NCI-H1930 (cell line): ENCODE measurements at regions not wholly inside any gene's neighbourhood (a gene's known extent, or its start where the extent isn't known, plus 50 kb on each side); places are given as distances from the start of the nearest gene placed in this dataset.
"Not testable (repeated sequence)": the region's sequence is repeated elsewhere in the genome, so short reads cannot be mapped to it uniquely, and the experiment has no call there.

Experiments used
- DNase-seq, 2 experiments: peaks; one replicate each; lab custom pipeline; 2025; lab: John Stamatoyannopoulos, UW

GRCh38 chr12:84047881-84048280, 864.7 kb downstream of the SLC6A15 start:
- no peak for DNase-seq

- DNase-seq, result no peak
Observed at GRCh38 chr12:84046859-84047258, 865.7 kb downstream of the SLC6A15 start.

DNA sequence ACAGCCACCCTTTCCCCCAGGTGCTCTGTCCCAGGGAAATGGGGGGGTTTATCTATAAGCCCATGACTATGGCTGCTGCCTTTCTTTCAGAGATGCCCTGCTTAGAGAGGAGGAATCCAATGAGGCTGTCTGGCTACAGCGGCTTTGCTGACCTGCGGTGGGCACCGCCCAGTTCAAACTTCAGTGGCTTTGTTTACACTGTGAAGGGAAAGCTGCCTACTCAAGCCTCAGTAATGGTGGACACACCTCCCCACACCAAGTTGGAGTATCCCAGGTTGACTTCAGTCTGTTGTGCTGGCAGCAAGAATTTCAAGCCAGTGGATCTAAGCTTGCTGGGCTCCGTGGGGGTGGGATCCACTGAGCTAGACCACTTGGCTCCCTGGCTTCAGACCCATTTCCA, 869.2 kb downstream of the SLC6A15 start:
- no peak for DNase-seq

DNA sequence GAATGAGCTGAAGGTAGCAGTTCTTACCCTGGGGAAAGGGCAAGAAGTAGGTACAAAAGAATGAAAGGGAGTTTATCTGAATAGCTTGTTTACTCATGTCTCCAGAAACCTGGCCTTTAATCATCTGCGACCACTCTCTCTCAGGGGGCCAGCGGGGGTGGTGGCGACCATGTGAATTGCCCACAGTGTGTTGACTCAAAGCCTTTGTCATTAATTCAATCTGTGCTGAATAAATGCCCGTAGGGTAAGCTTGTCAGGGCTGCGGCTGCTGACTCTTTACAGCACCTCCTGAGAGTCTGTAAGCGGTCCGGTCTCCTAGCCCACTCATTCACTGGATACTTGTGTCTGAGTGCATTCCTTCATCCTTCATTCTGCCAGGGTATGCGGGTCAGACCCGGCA, 874.4 kb downstream of the SLC6A15 start:
- DNase-seq, result no peak

DNA sequence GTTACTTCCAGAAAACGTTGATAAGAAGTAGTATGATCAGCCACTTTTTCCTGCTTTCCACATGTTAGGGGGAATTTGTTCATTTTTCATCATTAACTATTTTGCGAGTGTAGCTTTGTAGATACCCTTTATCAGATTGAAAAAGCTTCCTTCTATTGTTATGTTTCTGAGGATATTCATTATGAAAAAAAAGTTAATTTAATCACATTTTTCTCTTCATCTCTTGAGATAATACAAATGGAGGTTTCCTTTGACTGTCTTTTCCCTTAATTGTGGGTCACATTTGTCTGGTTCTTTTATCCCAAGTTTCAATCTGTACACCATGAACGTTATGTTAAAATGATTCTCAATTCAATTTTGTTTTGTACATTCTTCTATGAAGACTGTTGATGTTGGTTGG, 875.7 kb downstream of the SLC6A15 start:
- DNase-seq, result no peak

- no peak for DNase-seq
Observed at GRCh38 chr12:84035766-84036165, 876.8 kb downstream of the SLC6A15 start.

DNA sequence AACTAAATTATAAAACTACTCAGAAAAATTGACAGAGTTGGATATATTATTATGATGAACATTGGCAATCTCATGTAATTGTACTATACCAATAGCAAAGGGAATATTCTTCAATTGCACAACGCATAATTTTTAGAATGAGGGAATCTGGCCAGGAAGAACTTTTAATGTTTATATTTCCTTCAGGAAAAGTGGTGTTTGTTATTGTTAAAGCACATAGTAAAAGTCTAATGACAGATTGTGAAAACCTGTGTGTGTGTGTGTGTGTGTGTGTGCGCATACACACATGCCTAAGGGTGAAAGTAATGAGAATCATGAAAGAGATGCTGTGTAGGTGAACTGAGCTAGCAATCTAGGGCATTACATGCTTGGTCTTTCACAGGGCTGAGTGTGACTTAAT, 877.7 kb downstream of the SLC6A15 start:
- DNase-seq, result no peak

DNA sequence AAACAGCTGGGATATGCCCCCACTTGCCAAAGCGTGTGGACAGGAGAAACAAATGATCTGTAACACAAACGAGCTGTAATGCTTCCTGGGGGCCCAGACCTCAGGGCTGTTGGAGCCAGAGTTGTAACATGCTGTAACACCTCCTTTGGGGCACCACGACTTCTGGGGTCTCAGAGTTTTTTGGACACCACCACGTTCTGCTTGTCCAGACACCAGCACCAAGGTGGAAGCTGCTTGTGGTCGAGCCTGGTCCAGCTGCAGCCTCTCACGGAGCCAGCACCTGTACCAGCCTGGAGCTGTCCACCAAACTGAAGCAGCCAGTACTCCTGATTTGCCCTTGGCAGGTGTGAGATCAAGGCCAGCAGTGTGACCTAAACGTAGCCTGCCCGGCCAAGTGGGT, 879.4 kb downstream of the SLC6A15 start:
- no peak for DNase-seq

DNA sequence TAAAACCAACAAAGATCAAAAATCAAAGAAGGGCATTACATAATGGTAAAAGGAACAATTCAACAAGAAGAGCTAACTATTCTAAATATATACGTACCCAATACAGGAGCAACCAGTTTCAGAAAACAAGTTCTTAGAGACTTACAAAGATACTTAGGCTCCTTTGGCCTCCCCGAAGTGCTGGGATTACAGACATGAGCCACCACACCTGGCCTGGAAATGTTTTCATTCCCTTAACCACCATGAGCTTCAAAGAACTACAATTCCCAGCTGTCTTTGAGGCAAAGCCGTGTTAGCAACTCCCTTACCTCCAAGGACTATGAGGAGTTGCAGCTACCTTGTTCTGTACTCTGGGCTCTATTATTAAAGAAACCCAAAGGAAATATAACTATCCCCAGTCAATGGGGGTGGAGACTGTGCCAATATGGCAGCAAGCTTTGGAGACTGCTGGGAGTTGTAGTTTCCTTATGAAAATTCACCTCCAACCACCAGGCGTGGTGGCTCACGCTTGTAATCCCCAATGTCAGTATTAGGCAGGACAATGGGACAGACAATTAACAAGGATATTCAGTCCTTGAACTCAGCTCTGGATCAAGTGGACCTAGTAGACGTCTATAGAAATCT, 893.9 kb downstream of the SLC6A15 start:
- not testable (repeated sequence) for DNase-seq

DNA sequence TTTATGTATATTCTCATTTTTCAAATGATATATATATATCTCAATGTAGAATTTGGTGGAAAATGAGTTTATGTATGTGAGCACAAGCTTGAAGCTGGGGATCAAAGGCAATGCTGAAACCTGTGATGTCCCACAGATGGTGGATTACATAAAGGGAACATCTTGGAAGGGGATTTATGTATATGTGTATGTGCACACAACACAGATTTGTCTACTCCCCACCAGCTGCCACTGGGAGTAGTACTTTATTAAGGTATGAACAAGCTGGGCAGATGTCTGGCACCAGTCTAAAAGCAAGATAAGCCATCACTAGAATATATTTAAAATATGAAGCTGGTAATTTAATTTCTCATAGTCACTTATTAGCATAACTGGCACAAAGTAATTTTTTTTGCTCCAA, 895.6 kb downstream of the SLC6A15 start:
- no peak for DNase-seq

DNA sequence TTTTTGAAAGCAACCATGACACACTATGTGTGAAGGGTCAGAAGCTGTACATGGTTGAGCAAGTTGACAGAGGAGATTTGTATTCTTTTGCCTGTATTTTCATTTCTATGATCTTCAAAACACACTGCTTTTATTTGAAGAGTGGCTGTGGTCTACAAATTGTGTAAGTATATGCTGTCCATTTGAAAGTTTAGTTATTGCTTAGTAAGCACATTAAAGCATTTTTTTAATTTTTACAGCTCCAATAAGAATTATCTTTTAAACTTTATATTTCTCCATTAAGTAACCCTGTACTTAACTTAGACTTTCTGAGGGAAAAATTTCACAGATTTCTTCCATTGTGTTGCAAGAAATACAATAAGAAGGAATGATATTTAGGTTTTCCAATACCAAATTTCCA, 915.2 kb downstream of the SLC6A15 start:
- no peak for DNase-seq

DNA sequence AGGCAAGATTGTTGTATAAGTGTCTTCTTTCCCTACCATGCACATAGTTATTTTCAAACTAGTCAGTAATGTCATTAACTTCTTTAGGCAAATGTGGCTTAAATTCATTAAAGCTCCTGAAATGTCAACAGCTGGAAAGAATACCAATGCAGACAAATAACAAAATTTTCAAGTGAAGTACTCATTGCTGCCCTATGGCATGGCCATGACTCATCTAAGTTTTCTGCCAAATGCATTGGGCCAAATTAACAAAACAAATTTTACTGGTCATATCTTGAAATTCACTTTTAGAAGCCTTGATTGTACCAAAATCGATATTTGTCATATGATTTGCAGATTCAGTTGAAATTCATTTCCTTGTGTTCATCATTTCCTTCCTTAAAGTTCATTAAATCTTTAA, 915.9 kb downstream of the SLC6A15 start:
- no peak for DNase-seq

DNA sequence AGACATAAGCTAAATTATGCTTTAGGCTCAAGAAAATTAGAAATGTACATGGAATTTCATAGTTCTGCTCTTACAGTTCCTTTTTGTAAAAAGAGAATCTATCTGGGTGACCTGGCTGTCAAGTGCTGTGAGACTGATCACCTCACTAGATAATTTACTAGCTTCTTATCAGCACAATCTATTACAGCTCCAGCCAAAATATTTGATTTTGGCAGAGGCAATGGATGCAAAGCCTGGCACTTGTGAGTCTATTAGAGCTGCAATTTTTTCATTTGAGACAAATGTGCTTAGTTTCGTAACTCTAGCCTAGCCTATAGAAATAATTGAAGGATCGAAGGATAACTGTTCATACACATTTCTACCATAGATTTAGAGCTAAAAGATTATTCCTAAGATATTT, 927.5 kb downstream of the SLC6A15 start:
- no peak for DNase-seq

DNA sequence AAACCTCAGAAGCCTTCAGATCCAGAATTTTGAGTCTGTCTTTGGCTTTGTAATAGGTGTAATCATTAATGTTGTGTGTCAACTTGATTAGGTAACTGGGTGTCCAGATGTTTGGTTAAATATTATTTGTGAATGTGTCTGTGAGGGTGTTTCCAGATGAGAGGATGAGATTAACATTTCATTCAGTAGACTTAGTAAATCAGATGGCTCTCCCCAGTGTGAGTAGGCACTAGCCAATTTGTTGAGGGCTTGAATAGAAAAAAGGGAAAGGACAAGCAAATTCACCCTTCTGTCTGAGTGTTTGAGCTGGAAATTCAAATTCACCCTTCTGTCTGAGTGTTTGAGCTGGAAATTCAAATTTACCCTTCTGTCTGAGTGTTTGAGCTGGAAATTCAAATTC, 932.2 kb downstream of the SLC6A15 start:
- DNase-seq, result no peak

DNA sequence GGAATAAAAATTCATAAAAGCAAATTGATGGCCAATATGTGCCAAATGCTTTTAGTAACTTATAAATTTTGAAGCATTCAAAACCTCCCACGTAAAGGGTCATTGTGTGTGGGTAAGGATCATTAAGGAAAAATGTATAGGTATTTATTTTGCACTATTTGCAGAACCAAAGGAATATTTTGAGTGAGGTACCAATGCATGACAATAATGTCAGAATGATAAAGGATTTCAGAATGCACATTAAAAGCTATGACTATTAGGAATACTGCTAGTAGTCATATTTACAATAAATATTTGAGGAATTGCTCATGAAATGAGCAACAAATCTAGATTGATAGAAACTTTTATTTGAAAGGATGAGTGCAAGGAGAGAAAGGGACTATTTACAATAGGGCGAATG, 932.8 kb downstream of the SLC6A15 start:
- DNase-seq, result no peak

- no peak for DNase-seq
Observed at GRCh38 chr12:83971781-83972180, 940.8 kb downstream of the SLC6A15 start.

DNA sequence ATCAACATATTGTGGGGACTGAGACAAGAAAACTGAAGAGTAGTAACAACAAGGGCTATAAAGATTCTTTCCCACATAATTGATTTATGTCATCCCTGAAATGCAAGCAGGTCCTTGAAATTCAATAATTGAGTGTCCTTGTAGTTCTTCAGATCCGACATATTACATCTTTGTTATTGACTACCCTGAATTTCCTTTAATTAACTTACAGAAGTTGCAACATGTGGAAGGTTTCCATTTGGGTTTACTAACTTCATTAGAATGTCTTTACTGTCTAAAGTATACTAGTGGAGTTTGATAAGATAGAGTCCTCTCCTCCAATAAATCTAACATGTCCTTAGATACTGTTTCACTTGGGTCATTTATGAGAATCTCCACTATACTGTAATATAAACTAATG, 951.8 kb downstream of the SLC6A15 start:
- DNase-seq, result no peak

DNA sequence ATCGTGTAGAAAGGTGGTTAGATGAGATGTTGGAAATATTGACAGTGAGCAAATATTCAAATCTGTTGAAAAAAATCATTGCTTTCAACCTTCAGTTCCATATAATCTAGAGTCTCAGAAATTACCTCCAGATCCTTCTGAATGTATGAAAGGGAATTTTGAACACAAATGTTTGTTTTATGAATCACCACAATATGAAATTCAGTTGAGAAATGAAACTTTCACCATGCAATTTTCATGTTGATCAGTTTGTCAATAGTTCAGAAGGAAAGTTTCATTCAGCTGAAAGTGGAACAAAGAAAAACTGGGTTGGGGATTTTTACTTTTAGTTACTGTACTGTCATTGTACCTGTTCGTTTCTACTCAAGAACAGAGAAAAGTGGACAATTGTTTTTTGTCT, 953.6 kb downstream of the SLC6A15 start:
- DNase-seq, result no peak

GRCh38 chr12:83954956-83955601, 957.5 kb downstream of the SLC6A15 start:
- no peak for DNase-seq

DNA sequence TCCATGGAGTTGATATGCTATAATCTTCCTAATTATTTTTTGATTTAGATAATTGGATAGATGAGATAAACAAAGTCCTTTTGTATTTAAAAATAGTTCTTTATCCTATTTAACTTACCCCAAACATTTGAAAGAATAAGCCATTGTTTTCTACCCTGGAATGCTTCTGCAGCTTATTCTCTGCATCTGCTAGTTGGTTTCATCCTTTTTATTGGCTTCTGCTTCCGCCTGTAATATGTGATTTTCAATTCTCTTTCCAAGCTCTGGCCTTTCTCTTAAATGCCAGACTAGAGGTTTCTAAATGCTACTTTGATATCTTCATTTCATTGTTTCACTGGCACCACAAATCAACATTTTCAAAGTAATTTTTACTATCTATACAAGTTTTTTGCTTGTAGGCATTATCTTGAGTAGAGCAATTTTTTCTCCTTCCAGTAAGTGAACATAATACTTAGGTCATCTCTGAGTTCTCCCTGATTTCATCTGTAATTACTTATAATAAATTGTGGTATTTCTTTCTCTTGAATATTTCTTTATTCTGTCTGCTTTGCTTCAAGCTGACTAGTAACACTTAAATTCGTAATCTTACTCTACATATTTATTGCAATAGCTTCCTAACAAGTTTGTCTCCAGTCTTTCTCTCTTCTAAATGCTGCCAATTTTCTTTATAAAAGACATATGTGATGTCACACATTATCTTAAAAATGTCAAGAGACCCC, 958.4 kb downstream of the SLC6A15 start:
- DNase-seq, result no peak

- DNase-seq, result no peak
Observed at GRCh38 chr12:83945871-83946270, 966.7 kb downstream of the SLC6A15 start.

GRCh38 chr12:83939718-83940117, 972.9 kb downstream of the SLC6A15 start:
- DNase-seq, result no peak

GRCh38 chr12:83933615-83934014, 979.0 kb downstream of the SLC6A15 start:
- no peak for DNase-seq

GRCh38 chr12:83932011-83932410, 980.6 kb downstream of the SLC6A15 start:
- DNase-seq, result no peak
